Activated naive CD8-positive, alpha-beta T cell (primary cell): ENCODE measurements at regions not wholly inside any gene's neighbourhood (a gene's known extent, or its start where the extent isn't known, plus 50 kb on each side); places are given as distances from the start of the nearest gene placed in this dataset.
"Not testable (repeated sequence)": the region's sequence is repeated elsewhere in the genome, so short reads cannot be mapped to it uniquely, and the experiment has no call there.

Experiments used
- H3K27ac Mint-ChIP-seq: one replicate; pipeline ENCODE4 v1.8.0; 2021; ENCODE audit warnings: mixed read lengths
- H3K27me3 Mint-ChIP-seq: one replicate; pipeline ENCODE4 v1.8.0; 2021; ENCODE audit warnings: mixed read lengths
- H3K36me3 Mint-ChIP-seq: one replicate; pipeline ENCODE4 v1.8.0; 2021; ENCODE audit warnings: mixed read lengths
- H3K4me1 Mint-ChIP-seq: one replicate; pipeline ENCODE4 v1.8.0; 2021; ENCODE audit warnings: low read depth, mixed read lengths
- H3K4me3 Mint-ChIP-seq: one replicate; pipeline ENCODE4 v1.8.0; 2021; ENCODE audit warnings: mild to moderate bottlenecking, mixed read lengths
- H3K9me3 Mint-ChIP-seq: one replicate; pipeline ENCODE4 v1.8.0; 2021; ENCODE audit warnings: low read depth, mixed read lengths

DNA sequence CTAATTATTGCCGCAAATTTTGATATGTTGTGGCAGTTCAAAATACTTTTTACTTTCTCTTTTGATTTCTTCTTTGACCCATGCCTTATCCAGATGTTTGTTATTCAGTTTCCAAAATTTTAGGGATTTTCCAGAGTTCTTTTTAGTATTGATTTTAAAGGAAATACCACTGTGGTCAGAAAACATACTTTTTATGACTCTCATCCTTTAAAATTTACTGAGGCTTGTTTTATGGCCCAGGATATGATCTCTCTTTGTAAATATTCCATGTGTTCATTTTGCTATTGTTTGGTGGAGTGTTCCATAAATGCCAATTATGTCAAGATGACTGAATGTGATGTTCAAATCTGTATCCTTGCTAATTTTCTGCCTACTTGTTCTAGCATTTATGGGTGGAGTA is 272.3 kb upstream of the DIPK2B start:
- Mint-ChIP-seq H3K27me3 (peaks cover 2% of the 10 kb centered on the region), H3K4me3 (no peak overlapping the region), H3K36me3 (no peaks in the 10 kb centered on the region), H3K4me1 (no peaks in the 10 kb centered on the region), H3K27ac (no peak overlapping the region), H3K9me3 (no peaks in the 10 kb centered on the region)

DNA sequence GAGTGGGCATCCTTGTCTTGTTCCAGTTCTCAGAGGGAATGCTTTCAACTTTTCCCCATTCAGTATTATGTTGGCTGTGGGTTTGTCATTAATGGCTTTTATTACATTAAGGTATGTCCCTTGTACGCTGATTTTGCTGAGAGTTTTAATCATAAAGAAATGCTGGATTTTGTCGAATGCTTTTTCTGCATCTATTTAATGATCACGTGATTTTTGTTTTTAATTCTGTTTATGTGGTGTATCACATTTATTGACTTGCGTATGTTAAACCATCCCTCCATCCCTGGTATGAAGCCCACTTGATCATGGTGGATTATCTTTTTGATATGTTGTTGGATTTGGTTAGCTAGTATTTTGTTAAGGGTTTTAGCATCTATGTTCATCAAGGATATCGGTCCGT is 266.9 kb upstream of the DIPK2B start:
- H3K4me3 Mint-ChIP-seq, H3K27me3 Mint-ChIP-seq, H3K36me3 Mint-ChIP-seq, H3K4me1 Mint-ChIP-seq, H3K27ac Mint-ChIP-seq, H3K9me3 Mint-ChIP-seq: not testable (repeated sequence)

DNA sequence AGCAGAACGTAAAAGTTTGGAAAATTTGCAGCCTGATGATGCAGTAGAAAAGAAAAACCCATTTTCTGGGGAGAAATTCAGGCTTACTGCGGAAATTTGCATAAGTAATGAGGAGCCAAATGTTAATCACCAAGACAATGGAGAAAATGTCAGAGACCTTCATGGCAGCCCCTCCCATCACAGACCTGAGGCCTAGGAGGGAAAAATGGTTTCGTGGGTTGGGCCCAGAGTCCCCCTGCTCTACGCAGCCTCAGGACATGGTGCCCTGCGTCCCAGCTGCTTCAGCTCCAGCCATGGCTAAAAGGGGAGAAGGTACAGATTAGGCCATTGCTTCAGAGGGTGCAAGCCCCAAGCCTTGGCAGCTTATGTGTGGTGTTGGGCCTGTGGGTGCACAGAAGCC is 255.1 kb upstream of the DIPK2B start:
- not testable (repeated sequence) for H3K36me3 Mint-ChIP-seq, H3K27ac Mint-ChIP-seq, H3K27me3 Mint-ChIP-seq, H3K4me3 Mint-ChIP-seq, H3K4me1 Mint-ChIP-seq, H3K9me3 Mint-ChIP-seq

DNA sequence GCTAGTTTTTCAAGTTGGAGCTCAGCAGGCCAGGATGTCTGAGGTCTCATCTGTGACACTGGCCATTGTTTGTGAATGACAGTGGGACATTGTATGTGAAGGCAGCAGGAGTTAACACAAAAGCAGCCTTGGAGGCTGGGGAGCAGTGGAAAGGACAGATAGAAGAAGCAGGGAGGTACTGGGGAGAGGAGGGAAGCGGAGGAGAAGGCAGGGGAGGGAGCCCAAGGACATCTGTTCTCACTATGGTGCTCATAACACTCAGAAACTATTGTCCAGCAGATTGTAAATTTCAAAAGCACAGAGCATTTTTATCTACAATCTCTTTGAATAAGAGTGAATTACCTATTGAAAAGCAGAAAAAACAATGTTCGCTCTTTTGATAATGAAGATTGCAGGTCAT is 253.6 kb upstream of the DIPK2B start:
- H3K4me3 Mint-ChIP-seq = no peak overlapping the region
- no peaks in the 10 kb centered on the region for H3K27me3 Mint-ChIP-seq
- no peaks in the 10 kb centered on the region for H3K36me3 Mint-ChIP-seq
- H3K27ac Mint-ChIP-seq = no peak overlapping the region
- H3K4me1 Mint-ChIP-seq = no peaks in the 10 kb centered on the region
- no peaks in the 10 kb centered on the region for H3K9me3 Mint-ChIP-seq

DNA sequence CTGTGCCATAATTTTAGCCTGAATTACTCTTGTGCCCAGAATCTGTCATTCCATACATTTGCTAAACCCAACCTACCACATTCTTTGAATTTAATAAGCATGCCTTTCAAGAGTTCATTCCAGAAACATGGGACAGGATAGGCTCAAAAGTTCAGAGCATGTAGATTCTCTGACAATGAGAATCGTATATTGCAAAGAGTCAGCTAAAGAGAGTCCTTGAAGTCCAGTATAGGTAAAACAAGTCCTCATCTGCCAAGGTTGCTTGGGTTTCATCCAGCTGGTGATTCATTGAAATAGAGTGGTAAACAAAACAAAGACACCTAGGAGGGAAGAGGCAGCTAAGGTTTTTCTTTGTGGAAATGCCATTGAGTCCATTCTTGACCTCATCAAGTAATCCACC is 249.3 kb upstream of the DIPK2B start:
- H3K27ac Mint-ChIP-seq = no peak overlapping the region
- H3K9me3 Mint-ChIP-seq = no peaks in the 10 kb centered on the region
- no peaks in the 10 kb centered on the region for H3K27me3 Mint-ChIP-seq
- peaks cover 8% of the 10 kb centered on the region for H3K4me1 Mint-ChIP-seq
- H3K4me3 Mint-ChIP-seq = no peak overlapping the region
- no peaks in the 10 kb centered on the region for H3K36me3 Mint-ChIP-seq

DNA sequence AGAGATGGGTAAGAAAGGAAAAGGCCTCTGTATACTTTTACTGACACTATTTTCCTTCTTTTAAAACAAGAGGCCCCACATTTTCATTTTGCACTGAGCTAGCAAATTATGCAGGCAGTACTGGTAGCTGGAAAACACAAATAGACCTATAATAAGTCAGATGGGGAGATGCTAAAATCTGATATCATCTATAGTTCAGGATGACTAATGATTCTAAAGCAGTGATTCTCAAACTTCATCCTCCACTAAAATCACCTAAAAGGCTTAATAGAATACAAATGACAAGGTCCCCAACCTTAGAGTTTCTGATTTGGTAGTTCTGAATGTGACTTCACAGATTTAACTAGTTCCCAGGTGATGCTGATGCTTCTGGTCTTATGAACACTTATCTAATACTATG is 247.3 kb upstream of the DIPK2B start:
- H3K4me3 Mint-ChIP-seq = no peak overlapping the region
- H3K9me3 Mint-ChIP-seq = no peaks in the 10 kb centered on the region
- no peaks in the 10 kb centered on the region for H3K36me3 Mint-ChIP-seq
- no peak overlapping the region for H3K27ac Mint-ChIP-seq
- H3K4me1 Mint-ChIP-seq = peaks cover 8% of the 10 kb centered on the region
- H3K27me3 Mint-ChIP-seq = no peaks in the 10 kb centered on the region

DNA sequence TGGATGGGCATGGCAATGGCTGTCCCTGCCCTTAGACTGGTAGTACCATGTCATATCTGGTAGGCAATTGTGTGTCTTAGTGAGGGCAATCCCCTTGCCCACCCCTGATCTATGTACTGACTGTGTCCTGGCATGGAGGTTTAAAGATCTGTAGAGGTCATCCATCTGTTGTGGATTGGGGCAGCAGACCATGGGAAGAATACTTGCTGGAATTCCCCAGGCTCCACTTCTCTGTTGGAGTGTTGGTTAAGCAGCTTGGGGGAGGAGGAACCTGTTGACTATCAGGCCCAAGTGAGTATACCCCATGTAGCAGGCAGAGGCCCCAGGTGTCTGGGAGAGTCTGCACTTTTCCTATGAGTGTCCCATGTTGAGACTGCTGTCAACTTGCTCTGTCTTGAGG is 246.7 kb upstream of the DIPK2B start:
- Mint-ChIP-seq H3K27ac (no peak overlapping the region), H3K36me3 (no peaks in the 10 kb centered on the region), H3K4me3 (no peak overlapping the region), H3K4me1 (peaks cover 8% of the 10 kb centered on the region), H3K27me3 (no peaks in the 10 kb centered on the region), H3K9me3 (no peaks in the 10 kb centered on the region)

DNA sequence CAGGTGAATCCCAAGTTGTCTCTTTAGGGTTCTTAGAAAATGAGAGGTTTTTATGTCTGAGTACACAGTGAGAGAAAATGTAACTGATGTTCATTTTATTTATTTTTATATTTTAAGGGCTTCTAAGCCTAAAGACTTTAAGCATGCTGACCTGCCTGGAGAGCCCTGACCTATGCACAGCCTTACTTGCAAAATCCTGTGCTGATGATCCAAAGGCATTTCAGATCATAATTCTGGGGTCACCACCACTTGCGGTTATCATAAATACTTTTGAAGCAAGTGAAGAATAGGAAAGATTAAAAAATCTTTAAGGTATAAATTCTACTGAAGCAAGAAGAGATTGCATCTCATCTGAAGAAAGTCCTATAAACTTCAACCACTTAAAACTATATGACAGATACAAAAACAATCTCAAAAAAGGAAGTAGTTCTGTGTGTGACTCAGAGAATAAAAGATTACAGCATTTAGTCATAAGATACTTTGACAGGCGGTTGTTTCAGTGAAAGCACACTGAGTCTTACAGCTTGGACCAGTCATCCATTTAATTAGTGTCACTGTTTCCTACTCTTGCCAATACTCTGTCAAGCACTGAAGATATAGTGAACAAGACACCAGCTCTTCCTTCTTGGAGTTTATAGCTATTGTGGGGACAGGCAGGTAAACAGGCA is 245.2 kb upstream of the DIPK2B start:
- Mint-ChIP-seq H3K27ac (peak overlapping the region; percentile 51), H3K27me3 (no peaks in the 10 kb centered on the region), H3K4me1 (peaks cover 8% of the 10 kb centered on the region), H3K9me3 (no peaks in the 10 kb centered on the region), H3K4me3 (no peak overlapping the region), H3K36me3 (no peaks in the 10 kb centered on the region)

DNA sequence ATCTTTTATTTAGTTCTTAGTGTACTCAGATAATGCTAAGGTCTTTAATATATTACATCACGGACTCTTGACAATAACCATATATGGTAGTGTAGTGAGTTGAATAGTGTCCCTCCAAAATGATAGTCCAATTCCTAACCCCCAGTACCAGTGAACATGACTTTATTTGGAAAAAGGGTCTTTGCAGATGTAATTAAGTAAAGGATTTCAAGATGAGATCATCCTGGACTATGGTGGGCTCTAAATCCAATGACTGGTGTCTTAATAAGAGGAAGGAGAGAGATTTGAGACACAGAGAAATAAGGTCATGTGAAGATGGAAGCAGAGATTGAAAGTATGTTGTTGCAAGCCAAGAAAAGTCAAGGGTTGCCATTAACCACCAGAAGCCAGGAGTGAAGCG is 236.5 kb upstream of the DIPK2B start:
- H3K4me1 Mint-ChIP-seq = no peaks in the 10 kb centered on the region
- no peak overlapping the region for H3K27ac Mint-ChIP-seq
- H3K9me3 Mint-ChIP-seq = no peaks in the 10 kb centered on the region
- H3K27me3 Mint-ChIP-seq = no peaks in the 10 kb centered on the region
- no peaks in the 10 kb centered on the region for H3K36me3 Mint-ChIP-seq
- H3K4me3 Mint-ChIP-seq = no peak overlapping the region

DNA sequence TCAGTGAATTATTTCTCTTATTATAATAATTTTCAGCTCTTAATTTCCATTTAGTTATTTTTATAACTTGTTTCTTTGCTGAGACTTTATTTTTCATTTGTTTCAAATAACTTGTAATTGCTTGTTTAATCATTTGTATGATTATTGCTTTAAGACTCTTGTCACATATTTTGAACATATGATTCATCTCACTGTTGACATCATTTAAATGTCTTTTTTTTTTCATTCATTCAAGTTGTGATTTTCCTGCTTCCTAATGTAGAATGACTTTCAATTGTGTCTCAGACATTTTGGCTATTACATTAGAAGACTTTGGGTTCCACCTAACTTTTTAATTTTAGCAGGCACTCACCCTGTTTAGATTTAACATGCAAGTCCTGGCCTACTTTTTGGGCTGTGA is 234.8 kb upstream of the DIPK2B start:
- Mint-ChIP-seq H3K27ac (no peak overlapping the region), H3K9me3 (no peaks in the 10 kb centered on the region), H3K27me3 (no peaks in the 10 kb centered on the region), H3K36me3 (no peaks in the 10 kb centered on the region), H3K4me3 (no peak overlapping the region), H3K4me1 (no peaks in the 10 kb centered on the region)

DNA sequence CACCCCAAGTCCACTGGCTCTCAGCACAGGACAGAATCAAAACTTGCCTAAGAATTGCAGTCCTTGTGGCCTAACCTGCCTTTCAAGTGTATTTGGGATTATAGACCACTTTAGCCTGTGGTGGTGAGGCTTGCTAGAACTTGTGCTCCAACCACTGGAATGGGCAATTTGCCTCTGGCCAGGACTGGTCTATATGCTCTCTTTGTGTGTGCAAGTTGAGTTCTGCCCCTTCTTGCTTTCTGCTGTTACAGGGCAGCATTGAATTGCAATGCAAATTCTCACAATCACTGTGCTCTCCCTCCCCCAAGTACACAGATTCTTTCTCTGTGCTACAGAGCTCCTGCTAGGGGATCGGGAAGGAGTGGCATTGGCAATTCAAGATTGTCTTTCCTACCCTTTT is 233.6 kb upstream of the DIPK2B start:
- H3K36me3 Mint-ChIP-seq = no peaks in the 10 kb centered on the region
- no peaks in the 10 kb centered on the region for H3K4me1 Mint-ChIP-seq
- no peak overlapping the region for H3K27ac Mint-ChIP-seq
- H3K27me3 Mint-ChIP-seq = no peaks in the 10 kb centered on the region
- no peak overlapping the region for H3K4me3 Mint-ChIP-seq
- no peaks in the 10 kb centered on the region for H3K9me3 Mint-ChIP-seq

DNA sequence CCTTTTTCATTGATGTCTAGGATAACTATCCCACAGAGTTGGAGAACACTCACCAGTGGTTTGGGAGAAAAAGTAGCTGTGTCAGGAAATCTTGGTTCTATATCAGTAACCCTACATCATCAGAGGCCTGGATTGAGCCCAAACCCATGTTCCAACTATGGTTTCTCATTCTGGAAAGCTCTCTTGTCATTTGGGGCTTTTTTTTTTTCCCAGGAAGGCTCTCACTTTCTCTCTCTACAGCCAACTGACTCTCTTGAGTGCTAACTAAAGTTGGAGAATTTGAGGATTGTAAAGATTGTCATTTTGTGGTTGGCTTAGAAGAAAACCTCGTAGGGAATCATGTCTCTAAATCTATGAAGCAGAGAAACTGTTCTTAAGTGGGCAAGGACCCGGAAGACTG is 228.2 kb upstream of the DIPK2B start:
- H3K4me1 Mint-ChIP-seq = no peaks in the 10 kb centered on the region
- H3K27me3 Mint-ChIP-seq = no peaks in the 10 kb centered on the region
- H3K9me3 Mint-ChIP-seq = no peaks in the 10 kb centered on the region
- H3K27ac Mint-ChIP-seq = no peak overlapping the region
- no peaks in the 10 kb centered on the region for H3K36me3 Mint-ChIP-seq
- no peak overlapping the region for H3K4me3 Mint-ChIP-seq

DNA sequence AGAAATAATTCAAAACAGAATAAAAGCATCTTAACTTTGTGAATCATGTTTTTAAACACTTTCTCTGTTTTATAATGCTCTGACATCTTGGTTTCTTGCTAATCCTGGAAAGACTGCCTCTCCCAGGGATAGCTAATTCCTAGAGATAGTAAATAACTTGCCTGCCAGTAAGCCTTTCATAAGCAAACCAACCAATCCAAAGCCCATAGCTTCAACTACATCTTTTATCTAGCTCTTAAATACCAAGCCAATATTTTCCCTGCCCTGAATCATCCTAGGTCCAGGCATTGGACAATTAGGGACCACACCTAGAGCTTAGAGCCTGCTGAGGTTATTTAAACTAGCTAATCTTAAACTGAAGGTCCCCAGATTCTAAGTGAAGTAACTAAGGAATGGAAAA is 223.7 kb upstream of the DIPK2B start:
- Mint-ChIP-seq H3K4me3 (no peak overlapping the region), H3K27ac (no peak overlapping the region), H3K4me1 (no peaks in the 10 kb centered on the region), H3K9me3 (no peaks in the 10 kb centered on the region), H3K36me3 (no peaks in the 10 kb centered on the region), H3K27me3 (no peaks in the 10 kb centered on the region)

DNA sequence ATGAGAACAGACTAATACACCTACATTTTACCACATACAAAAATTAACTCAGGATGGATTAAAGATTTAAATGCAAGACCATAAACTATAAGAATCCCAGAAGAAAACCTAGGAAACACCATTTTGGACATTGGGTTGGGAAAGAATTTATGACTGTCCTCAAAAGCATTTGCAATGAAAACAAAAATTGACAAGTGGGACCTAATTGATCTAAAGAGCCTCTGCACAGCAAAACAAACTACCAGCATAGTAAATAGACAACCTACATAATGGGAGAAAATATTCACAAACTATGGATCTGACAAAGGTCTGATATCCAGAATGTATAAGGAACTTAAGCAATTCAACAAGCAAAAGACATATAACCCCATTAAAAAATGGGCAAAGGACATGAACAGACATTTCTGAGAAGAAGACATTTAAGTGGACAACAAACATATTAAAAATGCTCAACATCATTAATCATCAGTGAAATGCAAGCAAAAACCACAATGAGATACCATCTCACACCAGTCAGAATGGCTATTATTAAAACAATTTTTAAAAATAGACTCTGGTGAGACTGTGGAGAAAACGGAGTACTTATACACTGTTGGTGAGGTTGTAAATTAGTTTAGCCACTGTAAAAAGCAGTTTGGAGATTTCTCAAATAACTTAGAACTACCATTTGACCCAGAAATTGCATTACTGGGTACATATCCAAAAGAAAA is 221.7 kb upstream of the DIPK2B start:
- no peaks in the 10 kb centered on the region for H3K27me3 Mint-ChIP-seq
- no peak overlapping the region for H3K4me3 Mint-ChIP-seq
- no peaks in the 10 kb centered on the region for H3K36me3 Mint-ChIP-seq
- no peak overlapping the region for H3K27ac Mint-ChIP-seq
- H3K9me3 Mint-ChIP-seq = no peaks in the 10 kb centered on the region
- H3K4me1 Mint-ChIP-seq = no peaks in the 10 kb centered on the region

DNA sequence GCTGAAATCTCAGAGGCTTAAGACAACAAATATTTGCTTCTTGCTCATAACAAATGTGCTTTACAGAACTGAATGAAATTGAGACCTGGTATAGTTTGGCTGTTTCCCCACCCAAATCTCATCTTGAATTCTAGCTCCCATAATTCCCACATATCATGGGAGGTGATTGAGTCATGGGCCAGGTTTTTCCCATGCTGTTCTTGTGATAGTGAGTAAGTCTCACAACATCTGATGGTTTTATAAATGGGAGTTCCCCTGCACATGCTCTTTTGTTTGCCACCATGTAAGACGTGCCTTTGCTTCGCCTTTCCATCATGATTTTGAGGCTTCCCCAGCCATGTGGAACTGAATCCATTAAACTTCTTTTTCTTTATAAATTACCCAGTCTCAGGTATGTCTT is 221.1 kb upstream of the DIPK2B start:
- no peaks in the 10 kb centered on the region for H3K36me3 Mint-ChIP-seq
- no peak overlapping the region for H3K27ac Mint-ChIP-seq
- H3K9me3 Mint-ChIP-seq = no peaks in the 10 kb centered on the region
- H3K27me3 Mint-ChIP-seq = peaks cover 2% of the 10 kb centered on the region
- H3K4me1 Mint-ChIP-seq = no peaks in the 10 kb centered on the region
- H3K4me3 Mint-ChIP-seq = no peak overlapping the region

DNA sequence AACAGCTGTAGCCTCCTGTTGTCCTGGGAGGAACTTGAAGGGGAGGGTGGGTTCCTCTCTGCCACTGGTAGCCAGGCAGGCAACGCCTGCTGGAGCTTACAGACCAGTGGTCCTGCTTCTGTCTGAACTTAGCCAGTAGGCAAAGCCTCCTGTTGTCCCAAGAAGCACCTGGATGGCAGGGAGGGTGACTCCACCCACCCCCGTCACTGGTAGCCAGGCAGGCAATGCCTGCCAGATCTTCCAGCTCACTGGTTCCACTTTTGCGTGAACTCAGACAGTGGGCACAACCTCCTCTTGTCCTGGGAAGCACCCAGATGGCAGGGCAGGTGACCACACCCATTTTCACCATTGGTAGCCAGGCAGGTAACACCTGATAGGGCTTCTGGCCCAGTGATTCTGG is 203.5 kb upstream of the DIPK2B start:
- H3K4me3 Mint-ChIP-seq = no peak overlapping the region
- H3K4me1 Mint-ChIP-seq = peaks cover 6% of the 10 kb centered on the region
- no peaks in the 10 kb centered on the region for H3K36me3 Mint-ChIP-seq
- no peak overlapping the region for H3K27ac Mint-ChIP-seq
- no peaks in the 10 kb centered on the region for H3K27me3 Mint-ChIP-seq
- peaks cover 4% of the 10 kb centered on the region for H3K9me3 Mint-ChIP-seq
